Ovary (tissue), 7 donors: ENCODE measurements at regions not wholly inside any gene's neighbourhood (a gene's known extent, or its start where the extent isn't known, plus 50 kb on each side); places are given as distances from the start of the nearest gene placed in this dataset.
"Not testable (repeated sequence)": the region's sequence is repeated elsewhere in the genome, so short reads cannot be mapped to it uniquely, and the experiment has no call there.

Experiments used
- DNase-seq, 5 donors: peaks; one replicate each; pipeline ENCODE4 v3.0.0-alpha.2; 2019 to 2020
- H3K27ac ChIP-seq, 2 donors: fragments of 200-600 bp; one replicate each; pipeline versions ENCODE4 v1.5.1 to v1.8.0; 2019 to 2022
- H3K27me3 ChIP-seq: fragments of 200-600 bp; one replicate; pipeline ENCODE4 v1.8.0; 2022
- H3K36me3 ChIP-seq: fragments of 200-600 bp; sonication (generic); one replicate; pipeline ENCODE4 v1.5.1; 2019
- H3K4me1 ChIP-seq: one replicate; pipeline ENCODE4 v1.8.1; 2013; ENCODE audit warnings: mild to moderate bottlenecking, moderate library complexity; ENCODE audit not compliant: insufficient read depth
- H3K4me3 ChIP-seq: fragments of 200-600 bp; sonication (generic); one replicate; pipeline ENCODE4 v1.5.1; 2017
- H3K9me3 ChIP-seq, 2 donors: fragments of 200-600 bp in 1 of 2; sonication (generic) in 1 of 2; one replicate each; pipeline versions ENCODE4 v1.5.1 to v1.8.1; 2013 to 2019; ENCODE audit warnings: mild to moderate bottlenecking in 1 of 2, moderate library complexity in 1 of 2
- CTCF ChIP-seq, 3 donors: fragments of 450-650 bp in 2 of 3; fragments of 200-600 bp in 1 of 3; IDR thresholded peaks; one replicate each; pipeline versions ENCODE4 v1.5.1 to v1.8.0; 2016 to 2022; ENCODE audit warnings: antibody characterized with exemption in 3 of 3, mild to moderate bottlenecking in 1 of 3
- EP300 ChIP-seq: sonication (generic); formaldehyde crosslinking; IDR thresholded peaks from one replicate; pipeline ENCODE4 v1.6.1; 2017; ENCODE audit warnings: antibody characterized with exemption
- POLR2A ChIP-seq: fragments of 450-650 bp; IDR thresholded peaks from one replicate; pipeline ENCODE4 v1.6.1; 2017; ENCODE audit warnings: antibody characterized with exemption, mild to moderate bottlenecking, moderate library complexity
- WGBS, 3 donors: extraction: QIAGEN DNeasy Blood & Tissue Kit in 1 of 3; methylation state at CpG; one replicate each; pipeline versions ENCODE4 v1.1.5 to v1.1.7; 2013 to 2017; 5-methylcytosine and 5-hydroxymethylcytosine counted together
- intact Hi-C, 4 donors: fragments of 100-400 bp; cut with DNase I; formaldehyde crosslinking; loops; one replicate each; pipeline versions ENCODE4 v1.11.0 to v1.15.1; 2022 to 2023
- donor health status: DM: no; HTN: no; CAD: no; lungs with moderate emphysema.
- donor health status: DM: no; HTN: no; CAD: no.
- donor health status: Bipolar disorder and iron deficiency.
- donor health status: DM: no; HTN: no; CAD: no.
- donor health status: DM: yes; HTN: yes; CAD: no.

- H3K9me3 ChIP-seq, H3K4me1 ChIP-seq, H3K27ac ChIP-seq, DNase-seq, H3K4me3 ChIP-seq, H3K27me3 ChIP-seq, intact Hi-C loops, H3K36me3 ChIP-seq: not testable (repeated sequence)
- 78 to 93% (median 87%) methylated on average over 3 to 4 of the region's 4 CpGs for WGBS, 3 donors
Observed at GRCh38 chr20:30275073-30275472, 982.4 kb upstream of the DEFB115 start.

GRCh38 chr20:30281584-30282197 lies 975.8 kb upstream of the DEFB115 start:
- Histone ChIP-seq H3K4me1 (no peaks in the 10 kb centered on the region), H3K36me3 (no peaks in the 10 kb centered on the region), H3K27me3 (no peaks in the 10 kb centered on the region), H3K4me3 (no peak overlapping the region), H3K27ac (no peak overlapping the region), H3K9me3 (no peaks in the 10 kb centered on the region)
- 78 to 88% (median 87%) methylated on average over 39 to 41 of the region's 41 CpGs for WGBS, 3 donors
- TF ChIP-seq POLR2A (no peak), EP300 (no peak), CTCF (IDR thresholded peaks at IDR 0.05) (no peak)
- DNase-seq, result no peak
- intact Hi-C loops, result no loop called here

- WGBS, 3 donors, result 37 to 72% (median 54%) methylated on average over 47 of the region's 47 CpGs
- intact Hi-C loops, H3K27me3 ChIP-seq, H3K36me3 ChIP-seq, H3K27ac ChIP-seq, H3K9me3 ChIP-seq, H3K4me1 ChIP-seq: not testable (repeated sequence)
- peak; percentile 26 to 85 (median 78) for DNase-seq
- H3K4me3 ChIP-seq, result peak overlapping the region; percentile 24
Observed at GRCh38 chr20:30283476-30284280, 973.8 kb upstream of the DEFB115 start.

GRCh38 chr20:30284281-30284905 lies 973.1 kb upstream of the DEFB115 start:
- Histone ChIP-seq H3K27me3 (no peaks in the 10 kb centered on the region), H3K9me3 (no peaks in the 10 kb centered on the region), H3K4me1 (no peaks in the 10 kb centered on the region), H3K27ac (no peak overlapping the region), H3K4me3 (peak overlapping the region; percentile 24), H3K36me3 (no peaks in the 10 kb centered on the region)
- DNase-seq, result no peak
- 67 to 87% (median 79%) methylated on average over 33 of the region's 33 CpGs for WGBS, 3 donors
- no peak for TF ChIP-seq EP300
- no peak for TF ChIP-seq CTCF (IDR thresholded peaks at IDR 0.05)
- TF ChIP-seq POLR2A, result no peak
- intact Hi-C loops, result no loop called here

- Histone ChIP-seq H3K27me3 (no peaks in the 10 kb centered on the region), H3K36me3 (no peaks in the 10 kb centered on the region), H3K4me1 (no peaks in the 10 kb centered on the region), H3K4me3 (no peak overlapping the region), H3K9me3 (no peaks in the 10 kb centered on the region), H3K27ac (no peak overlapping the region)
- DNase-seq, result no peak
- no peak for TF ChIP-seq CTCF (IDR thresholded peaks at IDR 0.05)
- no peak for TF ChIP-seq EP300
- TF ChIP-seq POLR2A, result no peak
- WGBS, 3 donors, result 89 to 91% (median 89%) methylated on average over 17 of the region's 17 CpGs
- intact Hi-C loops, result no loop called here
Observed at GRCh38 chr20:30285677-30286076, 971.8 kb upstream of the DEFB115 start.
